Endothelial cell (in vitro differentiated cells): ENCODE measurements at regions not wholly inside any gene's neighbourhood (a gene's known extent, or its start where the extent isn't known, plus 50 kb on each side); places are given as distances from the start of the nearest gene placed in this dataset.

Experiments
- DNase-seq: peaks from one replicate; pipeline ENCODE4 v3.0.0; 2021; ENCODE audit warnings: low spot score
- H3K27ac Mint-ChIP-seq: one replicate; pipeline ENCODE4 v1.8.0; 2021; ENCODE audit warnings: mixed read lengths, inconsistent platforms; ENCODE audit not compliant: unreplicated experiment
- H3K27me3 Mint-ChIP-seq: one replicate; pipeline ENCODE4 v1.8.0; 2021; ENCODE audit warnings: mild to moderate bottlenecking, moderate library complexity, mixed read lengths, inconsistent platforms; ENCODE audit not compliant: unreplicated experiment
- H3K36me3 Mint-ChIP-seq: one replicate; pipeline ENCODE4 v1.8.0; 2021; ENCODE audit warnings: mild to moderate bottlenecking, low read depth, mixed read lengths, inconsistent platforms; ENCODE audit not compliant: unreplicated experiment
- H3K4me1 Mint-ChIP-seq: one replicate; pipeline ENCODE4 v1.8.0; 2021; ENCODE audit warnings: mild to moderate bottlenecking, mixed read lengths, inconsistent platforms; ENCODE audit not compliant: unreplicated experiment
- H3K4me3 Mint-ChIP-seq: one replicate; pipeline ENCODE4 v1.8.0; 2021; ENCODE audit warnings: mild to moderate bottlenecking, mixed read lengths, inconsistent platforms; ENCODE audit not compliant: unreplicated experiment
- H3K9me3 Mint-ChIP-seq: one replicate; pipeline ENCODE4 v1.8.0; 2021; ENCODE audit warnings: mixed read lengths, inconsistent platforms; ENCODE audit not compliant: unreplicated experiment
- TF ChIP-seq, protein P1 (sequence below): fragments of 200-600 bp; sonication (generic); IDR thresholded peaks from one replicate; pipeline ENCODE4 v1.5.0; 2021; ENCODE audit warnings: antibody characterized with exemption; ENCODE audit not compliant: unreplicated experiment

DNA sequence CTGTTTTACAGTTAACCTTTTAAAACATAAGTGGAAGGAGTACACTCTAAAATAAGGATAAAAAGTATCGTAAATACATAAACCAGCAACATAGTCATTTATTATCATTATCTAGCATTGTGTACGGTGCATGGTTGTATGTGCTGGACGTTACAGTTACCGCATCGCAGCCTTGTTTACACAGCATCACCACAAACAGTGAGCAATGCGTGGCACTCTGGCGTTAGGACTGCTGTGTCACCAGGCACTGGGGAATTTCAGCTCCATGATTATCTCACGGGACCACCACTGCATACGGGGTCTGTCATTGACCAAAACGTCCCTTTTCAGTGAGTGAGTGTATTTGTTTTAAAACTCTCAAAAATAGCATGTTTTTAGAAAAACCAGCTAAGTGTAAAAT is 103.0 kb upstream of the SNTG2 start:
- Mint-ChIP-seq H3K9me3 (no peaks in the 10 kb centered on the region), H3K4me1 (no peaks in the 10 kb centered on the region), H3K4me3 (no peak overlapping the region), H3K27ac (no peak overlapping the region), H3K36me3 (peaks cover 4% of the 10 kb centered on the region), H3K27me3 (no peaks in the 10 kb centered on the region)
- DNase-seq, result no peak
- TF ChIP-seq, protein P1, sequence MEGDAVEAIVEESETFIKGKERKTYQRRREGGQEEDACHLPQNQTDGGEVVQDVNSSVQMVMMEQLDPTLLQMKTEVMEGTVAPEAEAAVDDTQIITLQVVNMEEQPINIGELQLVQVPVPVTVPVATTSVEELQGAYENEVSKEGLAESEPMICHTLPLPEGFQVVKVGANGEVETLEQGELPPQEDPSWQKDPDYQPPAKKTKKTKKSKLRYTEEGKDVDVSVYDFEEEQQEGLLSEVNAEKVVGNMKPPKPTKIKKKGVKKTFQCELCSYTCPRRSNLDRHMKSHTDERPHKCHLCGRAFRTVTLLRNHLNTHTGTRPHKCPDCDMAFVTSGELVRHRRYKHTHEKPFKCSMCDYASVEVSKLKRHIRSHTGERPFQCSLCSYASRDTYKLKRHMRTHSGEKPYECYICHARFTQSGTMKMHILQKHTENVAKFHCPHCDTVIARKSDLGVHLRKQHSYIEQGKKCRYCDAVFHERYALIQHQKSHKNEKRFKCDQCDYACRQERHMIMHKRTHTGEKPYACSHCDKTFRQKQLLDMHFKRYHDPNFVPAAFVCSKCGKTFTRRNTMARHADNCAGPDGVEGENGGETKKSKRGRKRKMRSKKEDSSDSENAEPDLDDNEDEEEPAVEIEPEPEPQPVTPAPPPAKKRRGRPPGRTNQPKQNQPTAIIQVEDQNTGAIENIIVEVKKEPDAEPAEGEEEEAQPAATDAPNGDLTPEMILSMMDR, result no peak

DNA sequence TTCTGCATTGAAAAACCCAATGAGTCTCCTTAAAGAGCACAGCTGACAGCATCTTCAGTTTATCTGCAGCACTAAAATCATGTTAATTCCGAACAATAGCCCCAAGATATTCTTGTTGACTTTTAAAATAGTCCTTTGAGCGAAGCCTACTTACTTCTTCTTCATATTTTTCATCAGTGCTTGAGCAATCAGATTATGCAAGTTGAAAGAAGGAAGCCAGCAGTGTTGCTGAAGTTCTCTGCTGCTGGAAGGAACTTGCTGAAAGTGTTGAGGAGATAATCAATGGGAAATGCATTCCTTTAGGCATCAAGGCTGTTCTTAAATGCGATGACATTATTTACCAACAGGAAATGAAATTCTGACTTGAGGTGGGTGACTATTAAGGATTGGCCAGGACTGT is 105.9 kb upstream of the SNTG2 start:
- H3K36me3 Mint-ChIP-seq, result peaks cover 4% of the 10 kb centered on the region

DNA sequence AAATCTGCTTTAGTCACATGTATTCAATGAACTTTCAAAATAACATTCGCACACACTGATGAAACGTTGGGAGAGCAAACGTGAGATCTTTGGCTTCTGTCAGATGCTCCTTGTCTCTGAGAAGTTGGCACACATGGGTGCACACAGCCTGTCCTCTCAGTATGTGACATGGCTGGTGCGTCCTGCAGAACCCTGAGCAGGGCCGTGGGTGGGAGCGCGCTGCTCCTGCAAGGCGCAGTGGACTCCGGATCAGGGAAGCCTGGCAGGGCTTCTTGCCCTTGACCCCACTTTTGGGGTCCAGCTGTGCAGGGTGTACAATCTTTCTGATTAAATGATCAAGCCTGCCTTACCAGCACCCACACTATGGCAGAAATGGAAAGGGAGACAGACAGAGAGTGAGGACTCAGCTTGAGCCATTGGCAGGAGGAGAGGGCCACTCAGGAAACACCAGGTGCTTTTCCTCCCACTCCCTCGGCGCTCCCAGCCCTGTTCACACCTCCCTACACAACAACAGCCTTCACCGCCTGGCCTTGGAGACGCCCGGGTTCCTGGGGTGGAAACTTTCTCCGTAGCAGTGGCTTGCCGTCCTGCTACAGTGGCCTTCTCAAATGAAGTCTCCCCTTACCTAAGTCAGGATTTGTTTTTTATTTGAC is 108.4 kb upstream of the SNTG2 start:
- Mint-ChIP-seq H3K9me3 (no peaks in the 10 kb centered on the region), H3K4me3 (no peak overlapping the region), H3K27me3 (no peaks in the 10 kb centered on the region), H3K36me3 (no peaks in the 10 kb centered on the region), H3K4me1 (no peaks in the 10 kb centered on the region), H3K27ac (no peak overlapping the region)
- TF ChIP-seq, protein P1, result no peak
- DNase-seq, result no peak

More for the DNA sequence above, 105.9 kb upstream of the SNTG2 start:
- no peaks in the 10 kb centered on the region for H3K27me3 Mint-ChIP-seq
- H3K4me3 Mint-ChIP-seq, result no peak overlapping the region
- no peaks in the 10 kb centered on the region for H3K9me3 Mint-ChIP-seq
- H3K4me1 Mint-ChIP-seq, result no peaks in the 10 kb centered on the region
- no peak overlapping the region for H3K27ac Mint-ChIP-seq
- TF ChIP-seq, protein P1, result no peak
- DNase-seq, result no peak

DNA sequence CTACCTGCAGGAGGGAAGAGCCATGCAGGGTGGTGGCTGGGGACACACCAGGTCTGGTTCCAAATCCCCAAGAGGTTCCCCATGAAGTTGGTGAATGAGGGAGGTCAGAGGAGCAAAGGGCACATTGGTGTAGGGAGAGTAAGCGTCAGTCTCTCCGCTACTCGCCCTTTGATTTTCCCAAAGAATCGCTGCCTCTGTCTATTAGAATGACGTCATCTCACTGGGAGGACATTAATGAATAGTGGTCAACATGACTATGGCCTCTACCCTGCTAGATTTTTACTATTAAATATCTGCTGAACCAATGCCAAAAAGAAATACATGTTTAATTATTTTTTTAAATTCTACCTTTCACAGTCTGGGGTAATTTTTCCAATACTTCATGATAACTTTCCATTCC is 109.6 kb upstream of the SNTG2 start:
- Mint-ChIP-seq H3K27me3 (no peaks in the 10 kb centered on the region), H3K4me3 (no peak overlapping the region), H3K9me3 (no peaks in the 10 kb centered on the region), H3K36me3 (no peaks in the 10 kb centered on the region), H3K27ac (no peak overlapping the region), H3K4me1 (no peaks in the 10 kb centered on the region)
- no peak for DNase-seq
- TF ChIP-seq, protein P1, result no peak

DNA sequence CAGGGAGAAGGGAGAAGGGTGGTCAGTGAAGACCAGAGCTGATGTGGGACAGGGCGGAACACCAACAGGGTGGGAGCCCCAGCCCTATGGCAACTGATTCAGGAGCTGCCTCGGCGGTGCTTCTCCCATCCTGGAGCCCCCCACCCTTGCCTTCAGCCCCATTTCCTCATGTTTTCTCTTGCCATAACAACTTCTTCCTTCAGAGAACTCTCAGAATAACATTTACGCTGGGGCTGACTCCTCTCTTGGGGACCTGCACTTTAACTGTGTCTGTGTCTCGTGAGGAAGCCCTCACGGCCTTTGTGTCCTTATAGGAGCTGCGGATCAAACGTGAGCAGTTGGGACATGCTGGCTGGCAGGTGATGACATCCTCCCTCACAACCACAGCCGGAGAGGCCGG is 116.4 kb upstream of the SNTG2 start:
- TF ChIP-seq, protein P1, result no peak
- DNase-seq, result no peak
- H3K4me1 Mint-ChIP-seq, result peaks cover 5% of the 10 kb centered on the region
- no peak overlapping the region for H3K4me3 Mint-ChIP-seq
- no peaks in the 10 kb centered on the region for H3K9me3 Mint-ChIP-seq
- no peak overlapping the region for H3K27ac Mint-ChIP-seq
- no peaks in the 10 kb centered on the region for H3K36me3 Mint-ChIP-seq
- H3K27me3 Mint-ChIP-seq, result no peaks in the 10 kb centered on the region
